DND-41 (cell line): ENCODE measurements at regions not wholly inside any gene's neighbourhood (a gene's known extent, or its start where the extent isn't known, plus 50 kb on each side); places are given as distances from the start of the nearest gene placed in this dataset.

Experiments
- ATAC-seq: fragments of 200-7000 bp; cut with Tn5 transposase; 3 replicates; pipeline ENCODE4 v1.9.1; 2021; ENCODE audit warnings: low read depth; ENCODE audit not compliant: insufficient read depth
- DNase-seq: peaks from one replicate; pipeline ENCODE4 v3.0.0-alpha.2; 2020
- H2AFZ ChIP-seq: 2 replicates; pipeline ENCODE4 v1.6.0; 2012; ENCODE audit warnings: low read depth, low read length
- H3K27ac ChIP-seq: 2 replicates; pipeline ENCODE4 v1.5.1; 2012; ENCODE audit warnings: low read length, inconsistent platforms
- H3K27me3 ChIP-seq: fragments of 200-600 bp; sonication (generic); 2 replicates; pipeline ENCODE4 v1.6.0; 2012; ENCODE audit warnings: low read length, mild to moderate bottlenecking, inconsistent platforms; ENCODE audit not compliant: insufficient read depth, poor library complexity
- H3K36me3 ChIP-seq: 2 replicates; pipeline ENCODE4 v1.5.1; 2012; ENCODE audit warnings: low read length, inconsistent platforms; ENCODE audit not compliant: insufficient read depth
- H3K4me1 ChIP-seq: 2 replicates; pipeline ENCODE4 v1.5.1; 2012; ENCODE audit warnings: mild to moderate bottlenecking, low read length; ENCODE audit not compliant: insufficient read depth
- H3K4me2 ChIP-seq: 2 replicates; pipeline ENCODE4 v1.6.0; 2012; ENCODE audit warnings: mild to moderate bottlenecking, moderate library complexity, low read length, inconsistent platforms; ENCODE audit not compliant: insufficient read depth
- H3K4me3 ChIP-seq, 2 experiments: fragments of 200-600 bp in 1 of 2; shearing (Covaris generic) in 1 of 2; 2 replicates each; pipeline ENCODE4 v1.5.1; 2012 to 2016; ENCODE audit warnings: inconsistent platforms in 2 of 2, low read length in 2 of 2, mild to moderate bottlenecking in 2 of 2, low read depth in 1 of 2, moderate library complexity in 1 of 2
- H3K79me2 ChIP-seq: 2 replicates; pipeline ENCODE4 v1.6.0; 2012; ENCODE audit warnings: low read length, inconsistent platforms; ENCODE audit not compliant: insufficient read depth
- H3K9ac ChIP-seq: 2 replicates; pipeline ENCODE4 v1.6.0; 2012; ENCODE audit warnings: low read depth, mild to moderate bottlenecking, inconsistent platforms, low read length, moderate library complexity
- H3K9me3 ChIP-seq: 2 replicates; pipeline ENCODE4 v1.5.1; 2012; ENCODE audit warnings: low read length, moderate library complexity, mild to moderate bottlenecking, inconsistent platforms; ENCODE audit not compliant: insufficient read depth, severe bottlenecking
- H4K20me1 ChIP-seq: 2 replicates; pipeline ENCODE4 v1.6.0; 2012; ENCODE audit warnings: low read length; ENCODE audit not compliant: insufficient read depth
- CTCF ChIP-seq: IDR thresholded peaks from 2 replicates; pipeline ENCODE4 v1.5.1; 2012; ENCODE audit warnings: borderline replicate concordance, low read length, moderate library complexity, mild to moderate bottlenecking; ENCODE audit not compliant: poor library complexity, severe bottlenecking; ENCODE audit errors: extremely low read depth
- EZH2 ChIP-seq: IDR thresholded peaks from 3 replicates; pipeline ENCODE4 v1.6.1; 2012; ENCODE audit warnings: borderline replicate concordance, low read depth, mild to moderate bottlenecking, moderate library complexity, low read length, inconsistent platforms; ENCODE audit not compliant: severe bottlenecking

- Histone ChIP-seq H3K4me1 (no peaks in the 10 kb centered on the region), H3K4me3 (no peak overlapping the region), H2AFZ (no peak overlapping the region), H3K4me2 (no peak overlapping the region), H3K79me2 (no peaks in the 10 kb centered on the region), H3K9me3 (no peaks in the 10 kb centered on the region), H3K27ac (no peak overlapping the region), H3K27me3 (peaks cover 3% of the 10 kb centered on the region), H4K20me1 (no peaks in the 10 kb centered on the region), H3K36me3 (no peaks in the 10 kb centered on the region), H3K9ac (no peak overlapping the region)
- no peak for ATAC-seq
- TF ChIP-seq EZH2 (no peak), CTCF (no peak)
- no peak for DNase-seq
These were observed 60.6 kb upstream of the LIMCH1 start for GRCh38 chr4:41477181-41477905.

- Histone ChIP-seq H3K4me3 (no peak overlapping the region), H4K20me1 (no peaks in the 10 kb centered on the region), H3K27ac (no peak overlapping the region), H3K4me2 (no peak overlapping the region), H3K27me3 (peaks cover 3% of the 10 kb centered on the region), H3K4me1 (no peaks in the 10 kb centered on the region), H3K36me3 (no peaks in the 10 kb centered on the region), H3K79me2 (no peaks in the 10 kb centered on the region), H3K9me3 (no peaks in the 10 kb centered on the region), H2AFZ (no peak overlapping the region), H3K9ac (no peak overlapping the region)
- ATAC-seq (no peak), DNase-seq (no peak)
- TF ChIP-seq CTCF = no peak
- TF ChIP-seq EZH2 = no peak
These were observed 59.4 kb upstream of the LIMCH1 start for GRCh38 chr4:41478518-41478917.

GRCh38 chr4:41480896-41481311 is 57.1 kb upstream of the LIMCH1 start:
- Histone ChIP-seq H3K27ac (no peak overlapping the region), H3K4me2 (no peak overlapping the region), H3K4me1 (no peaks in the 10 kb centered on the region), H4K20me1 (no peaks in the 10 kb centered on the region), H3K9me3 (no peaks in the 10 kb centered on the region), H3K9ac (no peak overlapping the region), H3K36me3 (no peaks in the 10 kb centered on the region), H3K4me3 (no peak overlapping the region), H2AFZ (no peak overlapping the region), H3K27me3 (peaks cover 3% of the 10 kb centered on the region), H3K79me2 (no peaks in the 10 kb centered on the region)
- DNase-seq (no peak), ATAC-seq (no peak)
- TF ChIP-seq CTCF (no peak), EZH2 (no peak)

- DNase-seq (no peak), ATAC-seq (no peak)
- no peak for TF ChIP-seq CTCF
- no peak for TF ChIP-seq EZH2
- Histone ChIP-seq H3K9me3 (no peaks in the 10 kb centered on the region), H3K4me1 (no peaks in the 10 kb centered on the region), H3K36me3 (no peaks in the 10 kb centered on the region), H3K27ac (no peak overlapping the region), H4K20me1 (no peaks in the 10 kb centered on the region), H3K79me2 (no peaks in the 10 kb centered on the region), H3K4me3 (no peak overlapping the region), H3K9ac (no peak overlapping the region), H3K4me2 (no peak overlapping the region), H2AFZ (no peak overlapping the region), H3K27me3 (no peaks in the 10 kb centered on the region)
These were observed 54.2 kb upstream of the LIMCH1 start for GRCh38 chr4:41483771-41484170.
